ENCODE measurements at regions not wholly inside any gene's neighbourhood (a gene's known extent, or its start where the extent isn't known, plus 50 kb on each side); places are given as distances from the start of the nearest gene placed in this dataset.

GRCh38 chr1:34488080-34488708 lies 266.7 kb upstream of the GJB5 start:
- no peak for TF ChIP-seq CTCF (IDR thresholded peaks at IDR 0.05; ENCODE audit: low read depth, low read length)
- TF ChIP-seq POLR2A (IDR thresholded peaks at IDR 0.05; ENCODE audit: extremely low read depth, insufficient read length) = no peak

All from NB4 (cell line).